ENCODE measurements at regions not wholly inside any gene's neighbourhood (a gene's known extent, or its start where the extent isn't known, plus 50 kb on each side); places are given as distances from the start of the nearest gene placed in this dataset.
"Not testable (repeated sequence)": the region's sequence is repeated elsewhere in the genome, so short reads cannot be mapped to it uniquely, and the experiment has no call there.

- DNase-seq (ENCODE audit: low read depth) = no peak
- H3K4me3 ChIP-seq (ENCODE audit: low read depth, low read length) = no peak overlapping the region
- no peak for TF ChIP-seq CTCF (IDR thresholded peaks at IDR 0.05; ENCODE audit: control insufficient read depth, extremely low read depth, insufficient read depth)
Observed at GRCh38 chr13:61109741-61110140, 305.9 kb downstream of the PCDH20 start.

GRCh38 chr13:61107989-61108388 lies 307.7 kb downstream of the PCDH20 start:
- no peak for TF ChIP-seq CTCF (IDR thresholded peaks at IDR 0.05; ENCODE audit: control insufficient read depth, extremely low read depth, insufficient read depth)

GRCh38 chr13:61095885-61096284 lies 319.8 kb downstream of the PCDH20 start:
- DNase-seq (ENCODE audit: low read depth) = no peak
- H3K4me3 ChIP-seq (ENCODE audit: low read depth, low read length) = no peak overlapping the region
- TF ChIP-seq CTCF (IDR thresholded peaks at IDR 0.05; ENCODE audit: control insufficient read depth, extremely low read depth, insufficient read depth) = no peak

More at GRCh38 chr13:61107989-61108388, 307.7 kb downstream of the PCDH20 start:
- no peak for DNase-seq (ENCODE audit: low read depth)
- H3K4me3 ChIP-seq (ENCODE audit: low read depth, low read length) = no peak overlapping the region

GRCh38 chr13:61094865-61095264 lies 320.8 kb downstream of the PCDH20 start:
- TF ChIP-seq CTCF (IDR thresholded peaks at IDR 0.05; ENCODE audit: control insufficient read depth, extremely low read depth, insufficient read depth) = no peak
- H3K4me3 ChIP-seq (ENCODE audit: low read depth, low read length) = no peak overlapping the region
- DNase-seq (ENCODE audit: low read depth) = no peak

GRCh38 chr13:61089894-61090293 lies 325.8 kb downstream of the PCDH20 start:
- not testable (repeated sequence) for DNase-seq (ENCODE audit: low read depth); H3K4me3 ChIP-seq (ENCODE audit: low read depth, low read length)

GRCh38 chr13:61086087-61086486 lies 329.6 kb downstream of the PCDH20 start:
- no peak overlapping the region for H3K4me3 ChIP-seq (ENCODE audit: low read depth, low read length)
- TF ChIP-seq CTCF (IDR thresholded peaks at IDR 0.05; ENCODE audit: control insufficient read depth, extremely low read depth, insufficient read depth) = no peak
- no peak for DNase-seq (ENCODE audit: low read depth)

- TF ChIP-seq CTCF (IDR thresholded peaks at IDR 0.05; ENCODE audit: control insufficient read depth, extremely low read depth, insufficient read depth) = no peak
- DNase-seq (ENCODE audit: low read depth) = no peak
- H3K4me3 ChIP-seq (ENCODE audit: low read depth, low read length) = no peak overlapping the region
Observed at GRCh38 chr13:61084988-61085387, 330.7 kb downstream of the PCDH20 start.

All from LNCaP clone FGC (cell line).